ENCODE measurements at regions not wholly inside any gene's neighbourhood (a gene's known extent, or its start where the extent isn't known, plus 50 kb on each side); places are given as distances from the start of the nearest gene placed in this dataset.

GRCh38 chr14:81694419-81694818, 160.8 kb upstream of the SEL1L start (continued):
- TF ChIP-seq PRDM2 (tag by site-specific recombination; IDR thresholded peaks at IDR 0.05; ENCODE audit: borderline replicate concordance) = no peak
- no peak for TF ChIP-seq ZSCAN4 (tag by site-specific recombination; IDR thresholded peaks at IDR 0.05)
- no peak for TF ChIP-seq TSHZ1 (tag by site-specific recombination; IDR thresholded peaks at IDR 0.05; ENCODE audit: borderline replicate concordance)

GRCh38 chr14:81709681-81710080, 176.0 kb upstream of the SEL1L start:
- H3K9me3 ChIP-seq (ENCODE audit: control insufficient read depth, insufficient read depth, low read depth, low read length) = no peaks in the 10 kb centered on the region
- H3K4me3 ChIP-seq (ENCODE audit: low read depth, low read length) = no peak overlapping the region
- TF ChIP-seq ZNF488 (tag by site-specific recombination; IDR thresholded peaks at IDR 0.05) = no peak
- ChIA-PET CTCF (interaction anchor here (1.0 to 2.0 kb wide), 4 partner anchors 14 to 143 kb away, joined by 3 to 7 read pairs (median 4); no protein-coding TSS in a partner anchor), POLR2A (no interaction called here)
- no peak overlapping the region for H3K27ac ChIP-seq (ENCODE audit: extremely low read depth, low read depth, low read length)
- no peaks in the 10 kb centered on the region for H3K4me1 ChIP-seq (ENCODE audit: control insufficient read depth, insufficient read depth, low read length)
- H3K36me3 ChIP-seq (ENCODE audit: control insufficient read depth in 2 of 2, insufficient read depth in 1 of 2, low read length in 2 of 2) = no peaks in the 10 kb centered on the region

GRCh38 chr14:81710232-81710845, 176.7 kb upstream of the SEL1L start:
- H3K4me3 ChIP-seq (ENCODE audit: low read depth, low read length) = no peak overlapping the region
- TF ChIP-seq ZNF654 (tag by site-specific recombination; IDR thresholded peaks at IDR 0.05; ENCODE audit: low read depth) = peak; percentile 60
- no peak for TF ChIP-seq ZNF776 (tag by site-specific recombination; IDR thresholded peaks at IDR 0.05; ENCODE audit: borderline replicate concordance)
- TF ChIP-seq PRDM1 (tag by site-specific recombination; IDR thresholded peaks at IDR 0.05) = no peak
- TF ChIP-seq ZNF692 (tag by site-specific recombination; IDR thresholded peaks at IDR 0.05) = no peak
- TF ChIP-seq ZSCAN4 (tag by site-specific recombination; IDR thresholded peaks at IDR 0.05) = no peak
- no peak for TF ChIP-seq PRDM10 (tag by site-specific recombination; IDR thresholded peaks at IDR 0.05)
- no peak for TF ChIP-seq ZNF624 (tag by site-specific recombination; IDR thresholded peaks at IDR 0.05)
- H3K4me1 ChIP-seq (ENCODE audit: control insufficient read depth, insufficient read depth, low read length) = no peaks in the 10 kb centered on the region
- H3K36me3 ChIP-seq (ENCODE audit: control insufficient read depth in 2 of 2, insufficient read depth in 1 of 2, low read length in 2 of 2) = no peaks in the 10 kb centered on the region
- H3K9me3 ChIP-seq (ENCODE audit: control insufficient read depth, insufficient read depth, low read depth, low read length) = no peaks in the 10 kb centered on the region
- CTCF ChIA-PET = interaction anchor here (0.7 to 2.0 kb wide), 5 partner anchors 9 to 144 kb away, joined by 3 to 7 read pairs (median 4); no protein-coding TSS in a partner anchor
- H3K27ac ChIP-seq (ENCODE audit: extremely low read depth, low read depth, low read length) = no peak overlapping the region
- POLR2A ChIA-PET = no interaction called here
